Panc1 (cell line): ENCODE measurements at regions not wholly inside any gene's neighbourhood (a gene's known extent, or its start where the extent isn't known, plus 50 kb on each side); places are given as distances from the start of the nearest gene placed in this dataset.
A peak's percentile ranks its signal among the peaks of the same experiment; 100 is the strongest.

Source experiments
- ATAC-seq: fragments of 200-7000 bp; cut with Tn5 transposase; 2 replicates; pipeline ENCODE4 v1.9.1; 2020; ENCODE audit warnings: mild to moderate bottlenecking, moderate library complexity
- BruUV-seq: library from RNA; stranded (reverse); fragments of 400-500 nt; replicated peaks from 2 replicates; lab custom pipeline; 2021; lab: Mats Ljungman, UMichigan
- CTCF ChIA-PET: fragments of 300-600 bp; sonication (Branson Sonifier 250); formaldehyde crosslinking; loops from one replicate; lab custom pipeline; 2022; ENCODE audit warnings: antibody characterized with exemption; lab: Charles Lee
- POLR2A ChIA-PET: fragments of 300-600 bp; sonication (Branson Sonifier 250); formaldehyde crosslinking; loops from one replicate; lab custom pipeline; 2022; ENCODE audit warnings: antibody characterized with exemption; lab: Charles Lee
- DNase-seq: peaks from one replicate; pipeline ENCODE4 v3.0.0-alpha.2; 2010; ENCODE audit warnings: low read depth, low spot score
- H3K27ac ChIP-seq: 2 replicates; pipeline ENCODE4 v1.5.1; 2011; ENCODE audit warnings: mild to moderate bottlenecking, low read length, inconsistent platforms
- H3K27me3 ChIP-seq: fragments of 200-500 bp; sonication (Bioruptor generic); 2 replicates; pipeline ENCODE4 v1.6.0; 2014; ENCODE audit warnings: low read length, inconsistent platforms; ENCODE audit not compliant: control insufficient read depth, insufficient read depth
- H3K36me3 ChIP-seq: fragments of 200-500 bp; sonication (Bioruptor generic); 2 replicates; pipeline ENCODE4 v1.5.1; 2014; ENCODE audit warnings: inconsistent platforms, mild to moderate bottlenecking, low read length, moderate library complexity; ENCODE audit not compliant: control insufficient read depth, insufficient read depth
- H3K4me1 ChIP-seq: 2 replicates; pipeline ENCODE4 v1.5.1; 2011; ENCODE audit warnings: inconsistent platforms, mild to moderate bottlenecking, low read length, moderate library complexity; ENCODE audit not compliant: control insufficient read depth, insufficient read depth
- H3K4me3 ChIP-seq, 2 experiments: 2 replicates each; pipeline ENCODE4 v1.5.1; 2011 to 2012; ENCODE audit warnings: low read depth in 2 of 2, low read length in 2 of 2, mild to moderate bottlenecking in 2 of 2, inconsistent platforms in 1 of 2, moderate library complexity in 1 of 2
- H3K9me3 ChIP-seq: fragments of 200-500 bp; sonication (Bioruptor generic); 2 replicates; pipeline ENCODE4 v1.5.1; 2014; ENCODE audit warnings: low read depth, mild to moderate bottlenecking, inconsistent platforms, low read length, moderate library complexity; ENCODE audit not compliant: control insufficient read depth, insufficient read depth
- POLR2AphosphoS5 ChIP-seq: IDR thresholded peaks from 2 replicates; pipeline ENCODE4 v1.6.1; 2012; ENCODE audit warnings: mild to moderate bottlenecking, low read depth, low read length, moderate library complexity
- SIN3A ChIP-seq: IDR thresholded peaks from 2 replicates; pipeline ENCODE4 v1.6.1; 2012; ENCODE audit warnings: low read depth, mild to moderate bottlenecking, low read length, moderate library complexity, borderline replicate concordance; ENCODE audit not compliant: insufficient read depth
- TCF7L2 ChIP-seq: IDR thresholded peaks from 2 replicates; pipeline ENCODE4 v1.6.1; 2011; ENCODE audit warnings: mild to moderate bottlenecking, low read depth, low read length, inconsistent platforms
- in situ Hi-C: cut with HindIII; loops from 2 replicates; pipeline ENCODE4 v1.10.0; 2016; ENCODE audit warnings: low sequenced_read_pairs, low pct_unique_long_range_greater_than_20kb
- intact Hi-C: fragments of 100-400 bp; cut with micrococcal nuclease; formaldehyde crosslinking; loops from one replicate; pipeline ENCODE4 v1.10.0; 2022; ENCODE audit not compliant: unreplicated experiment
- TF ChIP-seq, protein P1 (sequence below): fragments of 450-650 bp; IDR thresholded peaks from 2 replicates; pipeline ENCODE4 v1.5.1; 2017; ENCODE audit warnings: mild to moderate bottlenecking
- TF ChIP-seq, protein P2 (sequence below), 2 experiments: IDR thresholded peaks; 2 replicates each; pipeline ENCODE4 v1.6.1; 2011 to 2012; ENCODE audit warnings: low read depth in 2 of 2, control low read depth in 1 of 2, low read length in 1 of 2, mild to moderate bottlenecking in 1 of 2, moderate library complexity in 1 of 2; ENCODE audit not compliant: insufficient read depth in 1 of 2

DNA sequence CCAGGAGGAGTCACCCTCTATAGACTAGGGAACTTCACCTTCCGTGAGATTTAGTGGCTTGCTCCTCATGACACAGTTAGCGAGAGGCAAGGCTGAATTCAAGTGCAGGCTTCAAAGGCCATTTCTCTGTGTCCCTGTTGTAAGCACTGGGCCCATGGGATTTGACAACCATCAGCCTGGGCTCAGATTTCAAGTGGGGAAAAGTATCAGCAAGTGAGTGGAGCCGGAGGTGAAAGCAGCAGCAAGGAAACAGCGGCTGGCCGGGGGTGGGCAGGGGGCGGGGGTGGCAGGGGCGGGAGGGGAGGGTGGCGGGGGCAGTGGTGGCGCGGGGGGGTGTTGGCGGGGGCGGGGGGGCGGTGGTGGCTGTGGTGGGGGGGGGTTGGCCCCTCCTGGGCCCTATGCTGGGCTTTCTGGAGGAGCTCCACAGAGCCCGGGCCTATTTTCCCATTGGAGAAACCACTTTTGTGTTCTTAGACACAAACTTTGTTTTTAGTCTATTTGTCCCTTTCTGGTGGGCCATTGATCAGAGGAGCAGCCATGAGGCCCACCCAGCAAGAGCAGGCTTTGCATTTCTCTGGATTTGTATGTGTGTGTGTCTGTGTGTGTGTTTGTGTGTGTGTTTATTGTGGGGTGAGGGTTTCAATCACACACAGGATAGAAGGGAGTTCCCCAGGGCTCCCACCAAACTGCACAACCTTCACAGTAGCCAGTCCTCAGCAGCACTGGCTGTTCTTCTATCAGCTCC lies 165.4 kb upstream of the RAI14 start:
- no TSS peak for BruUV-seq

DNA sequence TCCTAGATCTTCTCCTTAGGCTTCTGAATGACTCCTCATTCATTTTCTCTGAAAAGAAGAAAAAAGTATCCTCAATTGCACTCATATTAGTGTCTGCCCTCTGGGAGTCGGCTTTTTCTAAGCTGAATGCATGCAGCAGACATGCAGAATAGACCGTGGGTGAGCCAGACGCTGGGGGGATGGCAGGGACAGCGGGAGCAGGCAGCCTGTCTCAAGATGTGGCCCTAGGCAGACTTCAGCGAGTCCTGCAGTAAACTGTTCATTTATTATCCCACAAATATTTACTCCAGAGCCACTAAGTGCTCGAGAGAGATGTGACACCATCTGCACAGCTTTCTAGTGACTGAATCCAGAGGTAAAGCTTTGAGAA lies 164.9 kb upstream of the RAI14 start:
- Histone ChIP-seq H3K9me3 (no peaks in the 10 kb centered on the region), H3K4me1 (no peaks in the 10 kb centered on the region), H3K27me3 (no peaks in the 10 kb centered on the region), H3K27ac (no peak overlapping the region), H3K36me3 (no peaks in the 10 kb centered on the region), H3K4me3 (no peak overlapping the region)
- 0 out of 2 replicates have a peak, but pooled peaks have one; percentile 36 for ATAC-seq
- TF ChIP-seq, protein P1, sequence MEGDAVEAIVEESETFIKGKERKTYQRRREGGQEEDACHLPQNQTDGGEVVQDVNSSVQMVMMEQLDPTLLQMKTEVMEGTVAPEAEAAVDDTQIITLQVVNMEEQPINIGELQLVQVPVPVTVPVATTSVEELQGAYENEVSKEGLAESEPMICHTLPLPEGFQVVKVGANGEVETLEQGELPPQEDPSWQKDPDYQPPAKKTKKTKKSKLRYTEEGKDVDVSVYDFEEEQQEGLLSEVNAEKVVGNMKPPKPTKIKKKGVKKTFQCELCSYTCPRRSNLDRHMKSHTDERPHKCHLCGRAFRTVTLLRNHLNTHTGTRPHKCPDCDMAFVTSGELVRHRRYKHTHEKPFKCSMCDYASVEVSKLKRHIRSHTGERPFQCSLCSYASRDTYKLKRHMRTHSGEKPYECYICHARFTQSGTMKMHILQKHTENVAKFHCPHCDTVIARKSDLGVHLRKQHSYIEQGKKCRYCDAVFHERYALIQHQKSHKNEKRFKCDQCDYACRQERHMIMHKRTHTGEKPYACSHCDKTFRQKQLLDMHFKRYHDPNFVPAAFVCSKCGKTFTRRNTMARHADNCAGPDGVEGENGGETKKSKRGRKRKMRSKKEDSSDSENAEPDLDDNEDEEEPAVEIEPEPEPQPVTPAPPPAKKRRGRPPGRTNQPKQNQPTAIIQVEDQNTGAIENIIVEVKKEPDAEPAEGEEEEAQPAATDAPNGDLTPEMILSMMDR = no peak
- no peak for TF ChIP-seq SIN3A
- TF ChIP-seq, protein P2, sequence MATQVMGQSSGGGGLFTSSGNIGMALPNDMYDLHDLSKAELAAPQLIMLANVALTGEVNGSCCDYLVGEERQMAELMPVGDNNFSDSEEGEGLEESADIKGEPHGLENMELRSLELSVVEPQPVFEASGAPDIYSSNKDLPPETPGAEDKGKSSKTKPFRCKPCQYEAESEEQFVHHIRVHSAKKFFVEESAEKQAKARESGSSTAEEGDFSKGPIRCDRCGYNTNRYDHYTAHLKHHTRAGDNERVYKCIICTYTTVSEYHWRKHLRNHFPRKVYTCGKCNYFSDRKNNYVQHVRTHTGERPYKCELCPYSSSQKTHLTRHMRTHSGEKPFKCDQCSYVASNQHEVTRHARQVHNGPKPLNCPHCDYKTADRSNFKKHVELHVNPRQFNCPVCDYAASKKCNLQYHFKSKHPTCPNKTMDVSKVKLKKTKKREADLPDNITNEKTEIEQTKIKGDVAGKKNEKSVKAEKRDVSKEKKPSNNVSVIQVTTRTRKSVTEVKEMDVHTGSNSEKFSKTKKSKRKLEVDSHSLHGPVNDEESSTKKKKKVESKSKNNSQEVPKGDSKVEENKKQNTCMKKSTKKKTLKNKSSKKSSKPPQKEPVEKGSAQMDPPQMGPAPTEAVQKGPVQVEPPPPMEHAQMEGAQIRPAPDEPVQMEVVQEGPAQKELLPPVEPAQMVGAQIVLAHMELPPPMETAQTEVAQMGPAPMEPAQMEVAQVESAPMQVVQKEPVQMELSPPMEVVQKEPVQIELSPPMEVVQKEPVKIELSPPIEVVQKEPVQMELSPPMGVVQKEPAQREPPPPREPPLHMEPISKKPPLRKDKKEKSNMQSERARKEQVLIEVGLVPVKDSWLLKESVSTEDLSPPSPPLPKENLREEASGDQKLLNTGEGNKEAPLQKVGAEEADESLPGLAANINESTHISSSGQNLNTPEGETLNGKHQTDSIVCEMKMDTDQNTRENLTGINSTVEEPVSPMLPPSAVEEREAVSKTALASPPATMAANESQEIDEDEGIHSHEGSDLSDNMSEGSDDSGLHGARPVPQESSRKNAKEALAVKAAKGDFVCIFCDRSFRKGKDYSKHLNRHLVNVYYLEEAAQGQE (IDR thresholded peaks at IDR 0.05; ENCODE audit: insufficient read depth in 1 of 2, low read depth in 2 of 2, low read length in 1 of 2) = no peak
- TF ChIP-seq TCF7L2 = no peak
- TF ChIP-seq POLR2AphosphoS5 = no peak
- ChIA-PET CTCF (no interaction called here), POLR2A (no interaction called here)
- DNase-seq = no peak
- no TSS peak for BruUV-seq
- in situ Hi-C loops = no loop called here
- intact Hi-C loops = no loop called here

More for the DNA sequence above, 165.4 kb upstream of the RAI14 start:
- Histone ChIP-seq H3K4me3 (no peak overlapping the region), H3K4me1 (no peaks in the 10 kb centered on the region), H3K27ac (no peak overlapping the region), H3K9me3 (no peaks in the 10 kb centered on the region), H3K27me3 (no peaks in the 10 kb centered on the region), H3K36me3 (no peaks in the 10 kb centered on the region)
- ATAC-seq = no peak
- POLR2A ChIA-PET = no interaction called here
- intact Hi-C loops (no loop called here), in situ Hi-C loops (no loop called here)
- CTCF ChIA-PET = no interaction called here
- no peak for DNase-seq
- no peak for TF ChIP-seq POLR2AphosphoS5
- TF ChIP-seq TCF7L2 = no peak
- TF ChIP-seq, protein P2 (IDR thresholded peaks at IDR 0.05; ENCODE audit: insufficient read depth in 1 of 2, low read depth in 2 of 2, low read length in 1 of 2) = no peak
- no peak for TF ChIP-seq SIN3A
- TF ChIP-seq, protein P1 = no peak
